22Rv1 (cell line): ENCODE measurements at regions not wholly inside any gene's neighbourhood (a gene's known extent, or its start where the extent isn't known, plus 50 kb on each side); places are given as distances from the start of the nearest gene placed in this dataset.
"Not testable (repeated sequence)": the region's sequence is repeated elsewhere in the genome, so short reads cannot be mapped to it uniquely, and the experiment has no call there.

ENCODE experiments used
- H3K27ac ChIP-seq: fragments of 450-650 bp; 2 replicates; pipeline ENCODE4 v1.5.1; 2017
- CTCF ChIP-seq: fragments of 450-650 bp; IDR thresholded peaks from 2 replicates; pipeline ENCODE4 v1.5.1; 2017; ENCODE audit warnings: mild to moderate bottlenecking
- ZFX ChIP-seq: fragments of 450-650 bp; IDR thresholded peaks from 2 replicates; pipeline ENCODE4 v1.6.1; 2017; ENCODE audit warnings: antibody characterized with exemption, borderline replicate concordance

GRCh38 chr10:28993861-28994260 is 295.0 kb upstream of the LYZL1 start:
- no peak overlapping the region for H3K27ac ChIP-seq
- TF ChIP-seq CTCF (no peak), ZFX (no peak)

DNA sequence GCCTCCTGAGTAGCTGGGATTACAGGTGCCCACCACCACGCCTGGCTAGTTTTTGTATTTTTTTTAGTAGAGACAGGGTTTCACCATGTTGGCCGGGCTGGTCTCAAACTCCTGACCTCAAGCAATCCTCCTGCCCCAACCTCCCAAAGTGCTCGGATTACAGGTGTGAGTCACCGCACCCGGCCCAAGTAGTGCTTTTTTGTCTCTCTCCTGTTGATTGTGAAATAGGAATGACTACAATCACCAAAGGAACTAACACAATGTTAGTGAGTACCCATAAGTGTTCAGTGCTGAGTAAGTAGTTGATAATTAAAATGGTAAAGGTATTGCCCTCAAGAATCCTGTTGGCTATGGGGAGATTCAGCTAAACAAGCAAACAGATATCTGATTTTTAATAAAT is 294.1 kb upstream of the LYZL1 start:
- H3K27ac ChIP-seq: not testable (repeated sequence)

DNA sequence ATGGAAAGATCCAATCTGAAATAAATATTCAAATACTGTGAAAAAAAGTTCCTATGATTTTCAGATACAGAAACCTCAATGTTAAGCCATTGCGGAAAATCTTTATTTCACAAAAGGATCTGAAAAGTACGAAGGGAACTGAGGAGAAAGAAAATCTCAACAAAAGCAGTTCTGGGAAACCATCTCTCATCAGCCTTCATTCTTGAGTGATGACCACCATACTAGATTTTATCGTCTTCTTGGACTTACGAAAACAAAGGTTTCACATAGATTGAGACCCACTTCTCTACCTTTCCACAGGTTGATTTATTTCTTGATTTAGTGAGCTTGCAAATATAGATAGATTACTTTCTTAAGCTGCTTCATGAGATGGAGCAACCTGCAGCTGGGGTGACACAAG is 293.4 kb upstream of the LYZL1 start:
- H3K27ac ChIP-seq: no peak overlapping the region
- TF ChIP-seq CTCF: no peak
- no peak for TF ChIP-seq ZFX

DNA sequence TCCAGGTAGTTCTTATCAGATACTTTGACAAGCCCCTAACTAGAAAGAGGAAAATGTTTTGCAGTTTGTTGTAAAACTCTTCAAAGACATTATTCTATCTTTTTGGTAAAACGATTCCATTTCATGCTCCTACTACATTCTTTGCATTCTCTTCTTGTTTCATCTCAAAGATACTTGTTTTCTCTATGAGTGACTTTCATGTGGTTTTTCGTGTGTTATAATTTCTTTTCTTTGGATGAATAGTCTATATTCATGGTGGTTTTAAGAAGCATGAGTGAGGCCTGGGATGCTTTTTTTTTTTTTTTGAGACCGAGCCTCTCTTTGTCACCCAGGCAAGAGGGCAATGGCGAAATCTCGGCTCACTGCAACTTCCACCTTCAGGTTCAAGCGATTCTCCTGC is 292.5 kb upstream of the LYZL1 start:
- TF ChIP-seq CTCF (no peak), ZFX (no peak)
- H3K27ac ChIP-seq: no peak overlapping the region

DNA sequence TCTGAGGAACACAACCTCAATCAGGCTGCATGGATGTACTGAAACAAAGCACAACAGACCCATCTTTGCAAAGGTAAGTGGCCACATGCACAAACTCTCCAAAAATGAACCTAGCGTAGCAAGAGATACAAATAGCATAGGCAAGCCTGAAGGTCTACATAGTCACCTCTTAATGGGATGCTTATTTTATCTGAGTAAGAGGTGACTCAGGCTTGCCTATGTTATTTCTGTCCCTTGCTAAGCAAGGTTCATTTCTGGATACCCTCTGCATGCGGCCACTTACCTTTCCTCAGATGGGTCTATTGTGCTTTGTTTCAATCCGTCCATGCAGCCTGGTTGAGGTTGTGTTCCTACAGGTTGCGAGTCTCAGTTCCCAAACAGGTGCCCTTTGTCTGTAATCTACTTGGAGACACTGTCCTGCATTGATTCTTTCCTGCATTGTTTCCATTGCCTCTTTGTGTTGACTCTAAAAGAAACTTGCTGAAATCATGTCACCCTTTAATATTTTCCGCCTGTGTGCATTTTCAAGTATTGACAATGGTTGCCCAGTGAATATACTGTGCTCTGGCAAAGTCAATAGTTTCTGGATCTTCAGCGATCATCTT is 291.8 kb upstream of the LYZL1 start:
- H3K27ac ChIP-seq: no peak overlapping the region
- no peak for TF ChIP-seq ZFX
- no peak for TF ChIP-seq CTCF

DNA sequence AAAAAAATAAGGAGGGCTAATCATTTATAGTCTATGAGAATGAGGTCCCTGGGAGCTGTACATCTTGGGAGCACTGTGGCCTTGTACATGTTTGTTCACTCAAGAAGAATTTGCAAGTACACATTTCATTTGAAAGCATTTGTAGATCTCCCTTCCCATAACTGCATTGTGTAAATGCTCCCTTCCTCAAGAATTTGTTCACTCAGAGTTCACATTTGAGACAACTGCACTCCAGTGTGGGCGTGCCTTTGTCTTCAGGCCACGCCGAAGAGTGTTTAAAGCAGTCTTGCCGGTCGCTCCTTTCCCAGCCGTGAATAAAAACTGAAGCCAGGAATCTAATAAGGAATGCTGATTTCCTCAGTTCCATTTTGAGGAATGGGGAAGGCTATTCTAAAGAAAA is 291.1 kb upstream of the LYZL1 start:
- no peak overlapping the region for H3K27ac ChIP-seq
- no peak for TF ChIP-seq CTCF
- TF ChIP-seq ZFX: no peak

GRCh38 chr10:29001801-29002200 is 287.1 kb upstream of the LYZL1 start:
- no peak overlapping the region for H3K27ac ChIP-seq
- TF ChIP-seq CTCF: no peak
- no peak for TF ChIP-seq ZFX

DNA sequence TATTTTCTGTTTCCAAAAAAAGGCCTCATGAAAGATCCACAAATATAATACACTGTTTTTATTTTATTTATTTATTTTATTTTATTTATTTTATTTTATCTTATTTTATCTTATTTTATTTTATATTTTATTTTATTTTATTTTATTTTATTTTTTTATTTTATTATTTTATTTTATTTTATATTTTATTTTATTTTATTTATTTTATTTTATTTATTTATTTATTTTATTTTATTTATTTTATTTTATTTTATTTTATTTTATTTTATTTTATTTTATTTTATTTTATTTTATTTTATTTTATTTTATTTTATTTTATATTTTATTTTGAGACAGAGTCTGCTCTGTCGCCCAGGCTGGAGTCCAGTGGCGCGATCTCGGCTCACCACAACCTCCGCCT is 285.9 kb upstream of the LYZL1 start:
- H3K27ac ChIP-seq: not testable (repeated sequence)
